NCI-H2196 treated with DMSO at 0.1 percent for 48 hours (cell line): ENCODE measurements at regions not wholly inside any gene's neighbourhood (a gene's known extent, or its start where the extent isn't known, plus 50 kb on each side); places are given as distances from the start of the nearest gene placed in this dataset.
"Not testable (repeated sequence)": the region's sequence is repeated elsewhere in the genome, so short reads cannot be mapped to it uniquely, and the experiment has no call there.

Source experiments
- DNase-seq: peaks from one replicate; lab custom pipeline; 2025; ENCODE audit not compliant: unreplicated experiment; lab: John Stamatoyannopoulos, UW

DNA sequence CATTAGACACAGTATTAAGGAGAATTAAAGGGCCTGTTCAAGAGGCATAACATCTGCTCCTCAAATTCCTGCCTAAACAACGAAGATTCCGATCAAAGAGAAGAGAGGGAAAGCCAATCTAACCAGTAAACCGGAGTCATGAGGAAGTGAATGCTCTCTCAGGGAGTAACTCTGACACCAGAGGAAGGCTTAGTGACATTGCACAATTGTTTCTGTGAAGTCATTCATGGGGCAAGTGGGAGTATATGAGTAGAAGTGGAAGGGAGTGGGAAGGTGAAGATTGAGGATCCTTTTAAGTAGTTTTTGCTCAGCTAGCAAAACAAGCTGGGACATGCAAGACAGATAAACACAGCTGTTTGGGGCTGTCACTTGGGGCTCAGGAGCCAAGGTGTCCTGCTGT, 136.4 kb upstream of the FAM174A start:
- DNase-seq: not testable (repeated sequence)

DNA sequence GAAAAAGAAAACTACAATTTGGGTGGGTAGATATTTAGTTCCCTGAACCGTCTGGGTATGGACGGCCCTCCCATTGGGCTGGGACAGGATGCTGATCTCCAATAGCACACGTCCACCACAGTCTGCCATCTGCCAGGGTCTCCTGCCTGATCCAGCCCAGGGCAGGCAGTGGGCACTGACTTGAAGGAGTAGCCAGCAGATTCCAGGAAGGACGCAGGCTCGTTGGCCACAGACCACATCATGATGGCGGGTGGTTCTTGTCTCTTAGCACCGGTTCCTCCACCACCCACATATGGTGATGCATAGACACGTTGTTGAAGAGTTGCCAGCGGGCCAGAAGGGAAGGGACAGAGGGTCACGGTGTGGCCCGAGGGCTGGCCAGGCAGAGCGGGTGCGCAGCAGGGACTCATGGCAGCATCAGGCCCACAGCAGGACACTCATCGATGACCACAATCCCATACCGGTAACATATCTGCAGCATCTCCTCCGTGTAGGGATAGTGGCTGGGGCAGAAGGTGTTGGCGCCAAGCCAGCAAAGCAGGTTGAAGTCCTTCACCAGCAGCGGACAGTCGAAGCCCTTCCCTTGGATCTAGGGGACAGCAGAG, 155.8 kb upstream of the FAM174A start:
- DNase-seq: not testable (repeated sequence)

DNA sequence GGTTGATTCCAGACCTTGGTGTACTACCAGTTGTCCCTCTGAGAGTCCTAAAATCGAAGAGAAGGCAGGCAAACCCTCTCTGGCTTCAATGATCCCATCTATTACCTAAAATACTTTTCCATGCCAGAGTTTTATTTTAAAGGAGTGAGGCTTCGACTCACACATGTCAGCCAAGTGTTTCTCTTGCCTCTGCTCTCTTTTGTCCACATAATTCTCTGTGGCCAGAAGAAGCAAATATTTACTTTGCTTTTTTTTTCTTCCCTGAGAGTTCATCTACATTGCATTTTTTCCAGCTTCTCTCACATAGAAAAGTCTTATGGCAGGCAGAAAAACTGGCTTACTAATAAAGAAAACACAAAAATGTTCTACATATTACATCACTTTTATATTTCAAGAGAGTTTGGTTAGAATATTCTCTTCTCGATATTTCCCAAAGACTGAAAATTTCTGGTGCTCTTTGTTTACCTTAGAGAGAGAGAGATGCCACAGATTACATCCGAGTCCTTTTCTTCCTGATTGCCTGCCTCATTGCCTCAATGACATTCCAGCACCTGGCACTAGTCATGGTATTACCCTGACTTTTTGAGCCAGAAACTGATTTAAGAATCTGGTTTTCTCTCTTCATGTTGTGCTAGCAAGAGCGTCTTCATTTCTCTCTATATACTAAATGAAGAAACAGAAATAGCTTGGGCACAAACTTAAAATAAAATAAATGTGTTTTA, 170.3 kb upstream of the FAM174A start:
- peak; percentile 1 for DNase-seq

- DNase-seq: not testable (repeated sequence)
Observed at GRCh38 chr5:100364343-100364742, 170.8 kb upstream of the FAM174A start.

DNA sequence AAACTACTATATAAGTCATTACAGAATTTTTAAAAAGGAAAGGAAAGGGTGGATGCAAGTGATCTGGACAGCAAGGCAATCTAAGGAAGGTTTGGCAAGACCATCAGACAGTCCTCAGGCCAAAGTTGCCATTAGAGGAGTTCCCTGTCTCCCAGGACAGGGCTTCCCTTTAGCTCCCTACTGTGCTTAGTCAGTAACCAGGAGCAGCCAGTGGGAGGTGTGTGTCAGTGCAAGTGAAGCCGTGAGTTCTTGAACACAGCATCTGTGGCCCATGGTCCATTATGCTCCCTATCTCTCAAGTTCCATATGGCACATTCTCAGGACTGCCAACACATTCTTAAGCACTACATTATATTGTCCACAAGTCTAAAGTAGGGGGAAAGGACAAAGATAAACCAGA, 175.2 kb upstream of the FAM174A start:
- DNase-seq: not testable (repeated sequence)

DNA sequence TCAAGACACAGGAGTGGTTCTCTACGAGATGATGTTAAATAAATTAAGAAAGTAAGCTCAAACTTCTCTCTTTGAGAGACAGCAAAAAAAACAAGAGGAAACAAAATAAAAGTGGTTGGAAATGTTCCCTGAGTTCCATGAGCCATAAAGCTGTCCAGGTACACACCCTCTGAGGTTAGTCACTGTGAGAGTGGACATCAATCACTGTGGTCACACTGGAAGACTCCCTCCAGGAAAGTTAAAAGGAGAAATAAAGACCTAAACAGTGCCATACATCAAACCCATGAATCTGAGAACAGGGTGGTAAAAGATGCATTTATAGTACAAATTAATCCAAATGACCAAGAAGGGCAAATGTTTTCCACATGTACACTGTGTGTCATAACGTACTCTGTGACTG, 188.9 kb upstream of the FAM174A start:
- not testable (repeated sequence) for DNase-seq

DNA sequence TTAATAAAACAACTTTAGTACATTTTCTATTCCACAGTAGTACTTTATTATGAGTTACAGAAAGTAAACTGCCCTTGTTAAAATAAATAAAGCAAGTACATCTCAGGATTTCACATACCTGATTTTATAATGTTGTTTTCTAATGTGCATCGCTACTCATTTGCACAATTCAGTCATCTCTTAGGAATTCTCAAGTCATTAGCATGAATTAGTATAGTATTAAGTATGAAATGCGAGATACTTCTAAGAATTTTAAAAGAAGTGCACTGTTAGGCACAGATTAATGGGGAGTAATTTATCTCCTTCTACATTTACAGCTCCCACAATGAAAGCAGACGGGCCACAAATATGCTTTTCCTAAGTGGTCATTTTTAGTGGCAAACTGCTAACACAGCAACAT, 193.7 kb upstream of the FAM174A start:
- not testable (repeated sequence) for DNase-seq

- no peak for DNase-seq
Observed at GRCh38 chr5:100322483-100322882, 212.7 kb upstream of the FAM174A start.

DNA sequence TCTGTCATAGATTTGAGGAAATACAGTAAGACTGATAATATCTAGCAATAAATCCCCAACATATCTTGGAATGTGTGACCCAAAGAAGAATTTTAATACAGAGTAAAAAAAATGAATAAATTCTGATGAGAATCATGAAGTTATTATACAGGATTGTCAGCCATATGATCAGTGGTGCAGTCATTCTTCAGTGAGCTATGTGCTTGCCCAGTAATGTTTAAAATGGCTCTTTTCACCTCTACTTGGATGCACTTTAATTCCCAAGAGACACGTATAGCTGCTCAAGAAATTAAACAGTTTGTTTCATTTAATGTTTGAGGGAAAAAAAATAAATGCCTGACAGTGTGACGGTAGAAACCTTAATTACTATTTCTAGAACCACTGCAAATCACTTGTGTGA, 215.3 kb upstream of the FAM174A start:
- DNase-seq: no peak

GRCh38 chr5:100313657-100314056, 221.5 kb upstream of the FAM174A start:
- no peak for DNase-seq

GRCh38 chr5:100311806-100312205, 223.4 kb upstream of the FAM174A start:
- DNase-seq: no peak

DNA sequence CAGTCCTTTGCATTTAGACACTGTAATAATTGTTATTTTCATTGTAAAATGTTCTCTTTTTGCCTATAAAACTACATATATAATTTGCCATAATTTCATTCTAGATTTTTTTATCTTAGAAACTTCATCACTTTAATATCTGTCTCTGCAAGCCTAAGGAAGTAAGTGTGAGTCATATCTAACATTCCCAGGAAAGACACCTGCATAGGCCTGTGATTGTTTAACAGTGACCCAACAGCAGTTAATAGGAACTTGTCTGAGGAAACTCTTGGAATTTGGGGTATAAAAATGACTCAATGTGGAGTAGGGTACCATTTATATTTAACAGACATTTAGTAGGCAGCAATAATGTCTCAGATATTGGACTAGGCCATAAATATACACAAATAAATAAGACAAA, 229.2 kb upstream of the FAM174A start:
- no peak for DNase-seq

GRCh38 chr5:100303216-100303615, 232.0 kb upstream of the FAM174A start:
- no peak for DNase-seq

- no peak for DNase-seq
Observed at GRCh38 chr5:100299261-100299660, 235.9 kb upstream of the FAM174A start.

- no peak for DNase-seq
Observed at GRCh38 chr5:100276071-100276470, 259.1 kb upstream of the FAM174A start.

GRCh38 chr5:100275631-100276030, 259.5 kb upstream of the FAM174A start:
- DNase-seq: no peak

DNA sequence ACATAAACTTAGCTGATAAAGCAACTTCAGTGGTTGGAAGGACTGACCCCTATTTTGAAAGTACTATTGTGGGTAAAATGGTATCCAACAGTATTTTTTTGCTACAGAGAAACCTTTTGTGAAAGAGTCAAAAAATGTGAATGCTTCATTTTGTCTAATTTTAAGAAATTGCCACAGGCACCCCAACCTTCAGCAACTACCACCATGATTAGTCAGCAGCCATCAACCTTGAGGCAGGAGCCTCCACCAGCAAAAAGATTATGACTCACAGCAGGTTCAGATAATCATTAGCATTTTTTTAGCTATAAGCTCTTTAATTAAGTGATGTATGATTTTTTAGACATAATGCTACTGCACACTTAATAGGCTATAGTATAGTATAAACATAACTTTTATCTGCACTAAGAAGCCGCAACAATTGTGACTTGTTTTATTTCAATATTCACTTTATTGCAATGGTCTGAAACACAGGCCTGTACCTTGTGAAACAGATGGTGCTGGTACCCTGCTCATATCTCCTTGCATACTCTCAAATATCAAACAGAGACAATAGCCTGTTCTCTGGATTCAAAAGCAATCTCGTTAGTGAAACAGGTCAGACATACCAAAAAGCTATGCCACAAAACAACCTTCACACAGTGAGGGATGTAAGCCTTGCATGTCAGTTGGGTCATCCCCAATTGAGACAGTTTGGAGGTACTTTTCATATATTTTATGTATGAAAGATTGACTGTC, 261.2 kb upstream of the FAM174A start:
- no peak for DNase-seq

GRCh38 chr5:100270023-100270771, 265.0 kb upstream of the FAM174A start:
- peak; percentile 1 for DNase-seq

- DNase-seq: no peak
Observed at GRCh38 chr5:100260968-100261367, 274.2 kb upstream of the FAM174A start.

- no peak for DNase-seq
Observed at GRCh38 chr5:100252944-100253343, 282.2 kb upstream of the FAM174A start.

- no peak for DNase-seq
Observed at GRCh38 chr5:100252037-100252436, 283.1 kb upstream of the FAM174A start.
